Tibial nerve (tissue), 3 donors: ENCODE measurements at regions not wholly inside any gene's neighbourhood (a gene's known extent, or its start where the extent isn't known, plus 50 kb on each side); places are given as distances from the start of the nearest gene placed in this dataset.

ENCODE experiments used
- POLR2A ChIP-seq, 2 donors: fragments of 450-650 bp; IDR thresholded peaks; one replicate each; pipeline ENCODE4 v1.6.1; 2017; ENCODE audit warnings: antibody characterized with exemption in 2 of 2, mild to moderate bottlenecking in 2 of 2, moderate library complexity in 2 of 2
- TF ChIP-seq, protein P1 (sequence below), 5 experiments: fragments of 200-600 bp in 3 of 5; fragments of 450-650 bp in 2 of 5; sonication (generic) in 3 of 5; IDR thresholded peaks; one replicate each; pipeline ENCODE4 v1.5.1; 2016 to 2019; ENCODE audit warnings: antibody characterized with exemption in 5 of 5, mild to moderate bottlenecking in 3 of 5, moderate library complexity in 2 of 5

- TF ChIP-seq, protein P1, sequence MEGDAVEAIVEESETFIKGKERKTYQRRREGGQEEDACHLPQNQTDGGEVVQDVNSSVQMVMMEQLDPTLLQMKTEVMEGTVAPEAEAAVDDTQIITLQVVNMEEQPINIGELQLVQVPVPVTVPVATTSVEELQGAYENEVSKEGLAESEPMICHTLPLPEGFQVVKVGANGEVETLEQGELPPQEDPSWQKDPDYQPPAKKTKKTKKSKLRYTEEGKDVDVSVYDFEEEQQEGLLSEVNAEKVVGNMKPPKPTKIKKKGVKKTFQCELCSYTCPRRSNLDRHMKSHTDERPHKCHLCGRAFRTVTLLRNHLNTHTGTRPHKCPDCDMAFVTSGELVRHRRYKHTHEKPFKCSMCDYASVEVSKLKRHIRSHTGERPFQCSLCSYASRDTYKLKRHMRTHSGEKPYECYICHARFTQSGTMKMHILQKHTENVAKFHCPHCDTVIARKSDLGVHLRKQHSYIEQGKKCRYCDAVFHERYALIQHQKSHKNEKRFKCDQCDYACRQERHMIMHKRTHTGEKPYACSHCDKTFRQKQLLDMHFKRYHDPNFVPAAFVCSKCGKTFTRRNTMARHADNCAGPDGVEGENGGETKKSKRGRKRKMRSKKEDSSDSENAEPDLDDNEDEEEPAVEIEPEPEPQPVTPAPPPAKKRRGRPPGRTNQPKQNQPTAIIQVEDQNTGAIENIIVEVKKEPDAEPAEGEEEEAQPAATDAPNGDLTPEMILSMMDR (IDR thresholded peaks at IDR 0.05): no peak
- TF ChIP-seq POLR2A (IDR thresholded peaks at IDR 0.05): no peak
Measured at GRCh38 chr19:32038961-32039360, 306.4 kb upstream of the ZNF507 start.
